ENCODE measurements at regions not wholly inside any gene's neighbourhood (a gene's known extent, or its start where the extent isn't known, plus 50 kb on each side); places are given as distances from the start of the nearest gene placed in this dataset.

GRCh38 chr15:91679447-91679846 lies 174.1 kb upstream of the SLCO3A1 start:
- TF ChIP-seq POLR2A (IDR thresholded peaks at IDR 0.05; ENCODE audit: low read depth, low read length) (no peak), POLR2AphosphoS5 (IDR thresholded peaks at IDR 0.05; ENCODE audit: low read depth, low read length) (no peak), TAF1 (IDR thresholded peaks at IDR 0.05; ENCODE audit: low read depth, low read length) (no peak), PAX5 (IDR thresholded peaks at IDR 0.05; ENCODE audit: insufficient read depth, low read length, severe bottlenecking) (no peak)

Measured in GM12891 (cell line).